ENCODE measurements at regions not wholly inside any gene's neighbourhood (a gene's known extent, or its start where the extent isn't known, plus 50 kb on each side); places are given as distances from the start of the nearest gene placed in this dataset.
"Not testable (repeated sequence)": the region's sequence is repeated elsewhere in the genome, so short reads cannot be mapped to it uniquely, and the experiment has no call there.

GRCh38 chr13:89383891-89384290 is 1712.7 kb downstream of the SLITRK5 start:
- no peak for DNase-seq

GRCh38 chr13:89393758-89394304 is 1722.7 kb downstream of the SLITRK5 start:
- no peak for DNase-seq

- DNase-seq: no peak
These were observed 1730.1 kb downstream of the SLITRK5 start for GRCh38 chr13:89401264-89401675.

- no peak for DNase-seq
These were observed 1731.0 kb downstream of the SLITRK5 start for GRCh38 chr13:89402211-89402610.

- not testable (repeated sequence) for DNase-seq
These were observed 1734.9 kb downstream of the SLITRK5 start for GRCh38 chr13:89406096-89406495.

- DNase-seq: no peak
These were observed 1736.2 kb downstream of the SLITRK5 start for GRCh38 chr13:89407357-89407756.

- DNase-seq: no peak
These were observed 1761.8 kb downstream of the SLITRK5 start for GRCh38 chr13:89432997-89433396.

- not testable (repeated sequence) for DNase-seq
These were observed 1763.5 kb downstream of the SLITRK5 start for GRCh38 chr13:89434624-89435023.

- DNase-seq: no peak
These were observed 1783.5 kb downstream of the SLITRK5 start for GRCh38 chr13:89454681-89455080.

GRCh38 chr13:89455225-89455624 is 1784.1 kb downstream of the SLITRK5 start:
- DNase-seq: no peak

- no peak for DNase-seq
These were observed 1784.6 kb downstream of the SLITRK5 start for GRCh38 chr13:89455741-89456140.

- DNase-seq: no peak
These were observed 1786.8 kb downstream of the SLITRK5 start for GRCh38 chr13:89457977-89458376.

GRCh38 chr13:89458456-89458855 is 1787.3 kb downstream of the SLITRK5 start:
- no peak for DNase-seq

- DNase-seq: not testable (repeated sequence)
These were observed 1789.7 kb downstream of the SLITRK5 start for GRCh38 chr13:89460895-89461294.

- peak in 1 of 5 donors; percentile 18 for DNase-seq
These were observed 1794.2 kb downstream of the SLITRK5 start for GRCh38 chr13:89465366-89465765.

- DNase-seq: no peak
These were observed 1796.9 kb downstream of the SLITRK5 start for GRCh38 chr13:89468081-89468480.

- no peak for DNase-seq
These were observed 1799.7 kb downstream of the SLITRK5 start for GRCh38 chr13:89470901-89471300.

- no peak for DNase-seq
These were observed 1803.3 kb downstream of the SLITRK5 start for GRCh38 chr13:89474432-89474831.

- DNase-seq: no peak
These were observed 1814.9 kb downstream of the SLITRK5 start for GRCh38 chr13:89486065-89486464.

GRCh38 chr13:89486709-89487108 is 1815.5 kb downstream of the SLITRK5 start:
- no peak for DNase-seq

- DNase-seq: no peak
These were observed 1819.5 kb downstream of the SLITRK5 start for GRCh38 chr13:89490661-89491060.

- no peak for DNase-seq
These were observed 1825.3 kb downstream of the SLITRK5 start for GRCh38 chr13:89496478-89496877.

- DNase-seq: no peak
These were observed 1826.5 kb downstream of the SLITRK5 start for GRCh38 chr13:89497658-89498057.

- no peak for DNase-seq
These were observed 1831.1 kb downstream of the SLITRK5 start for GRCh38 chr13:89502286-89502685.
